Osteoblast (primary cell): ENCODE measurements at regions not wholly inside any gene's neighbourhood (a gene's known extent, or its start where the extent isn't known, plus 50 kb on each side); places are given as distances from the start of the nearest gene placed in this dataset.

Experiments
- DNase-seq: peaks from one replicate; pipeline ENCODE4 v3.0.0; 2011; ENCODE audit warnings: low spot score, mixed read lengths; ENCODE audit not compliant: insufficient read length; ENCODE audit errors: missing footprints
- H2AFZ ChIP-seq: 2 replicates; pipeline ENCODE4 v1.6.0; 2011; ENCODE audit warnings: mild to moderate bottlenecking, low read length
- H3K27ac ChIP-seq: 2 replicates; pipeline ENCODE4 v1.5.1; 2011; ENCODE audit warnings: mild to moderate bottlenecking, low read depth, low read length, moderate library complexity
- H3K27me3 ChIP-seq: 2 replicates; pipeline ENCODE4 v1.6.0; 2012; ENCODE audit warnings: mild to moderate bottlenecking, control low read depth, inconsistent platforms, low read length, moderate library complexity; ENCODE audit not compliant: insufficient read depth
- H3K36me3 ChIP-seq: 2 replicates; pipeline ENCODE4 v1.5.1; 2011; ENCODE audit warnings: mild to moderate bottlenecking, low read length, control low read depth, moderate library complexity; ENCODE audit not compliant: insufficient read depth
- H3K4me1 ChIP-seq: 2 replicates; pipeline ENCODE4 v1.5.1; 2011; ENCODE audit warnings: mild to moderate bottlenecking, low read length, control low read depth, moderate library complexity; ENCODE audit not compliant: insufficient read depth
- H3K4me2 ChIP-seq: 2 replicates; pipeline ENCODE4 v1.6.0; 2011; ENCODE audit warnings: mild to moderate bottlenecking, low read length; ENCODE audit not compliant: insufficient read depth
- H3K4me3 ChIP-seq: fragments of 200-600 bp; sonication (generic); 3 replicates; pipeline ENCODE4 v1.5.1; 2012; ENCODE audit warnings: mild to moderate bottlenecking, low read length, inconsistent platforms; ENCODE audit not compliant: insufficient read depth
- H3K79me2 ChIP-seq: 2 replicates; pipeline ENCODE4 v1.6.0; 2012; ENCODE audit warnings: mild to moderate bottlenecking, low read length, control low read depth, inconsistent platforms; ENCODE audit not compliant: insufficient read depth
- H3K9me3 ChIP-seq: 2 replicates; pipeline ENCODE4 v1.5.1; 2011; ENCODE audit warnings: low read depth, low read length, control low read depth
- H4K20me1 ChIP-seq: 2 replicates; pipeline ENCODE4 v1.6.0; 2012; ENCODE audit warnings: mild to moderate bottlenecking, low read length, control low read depth; ENCODE audit not compliant: insufficient read depth
- CTCF ChIP-seq: IDR thresholded peaks from 2 replicates; pipeline ENCODE4 v1.5.1; 2011; ENCODE audit warnings: mild to moderate bottlenecking, low read depth, low read length, moderate library complexity; ENCODE audit errors: extremely low read depth

DNA sequence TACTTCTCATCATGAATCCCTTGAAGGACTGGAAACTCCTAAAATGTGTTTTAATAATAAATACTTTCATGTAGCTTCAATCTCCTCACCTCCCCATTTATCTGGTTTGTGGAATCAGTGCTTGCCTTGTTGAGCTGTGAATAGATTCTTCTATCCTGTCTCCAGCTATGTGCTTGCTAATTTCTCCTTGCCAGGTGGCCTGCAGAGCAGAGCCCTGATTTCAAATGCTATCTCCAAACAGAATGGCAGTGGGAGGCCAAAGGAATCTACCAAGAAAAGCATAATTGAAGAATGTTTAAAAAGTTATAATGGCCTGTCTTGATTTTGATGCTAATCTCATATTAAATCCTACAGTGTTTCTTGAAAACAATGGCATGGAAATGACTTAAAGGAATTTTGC, 309.3 kb upstream of the CHORDC1 start:
- H3K9me3 ChIP-seq = no peaks in the 10 kb centered on the region
- H3K4me3 ChIP-seq = no peak overlapping the region
- DNase-seq = no peak
- H3K4me1 ChIP-seq = no peaks in the 10 kb centered on the region
- H3K27me3 ChIP-seq = no peaks in the 10 kb centered on the region
- no peak overlapping the region for H2AFZ ChIP-seq
- no peaks in the 10 kb centered on the region for H4K20me1 ChIP-seq
- no peak overlapping the region for H3K27ac ChIP-seq
- H3K36me3 ChIP-seq = no peaks in the 10 kb centered on the region
- H3K4me2 ChIP-seq = no peak overlapping the region
- no peak for TF ChIP-seq CTCF
- no peaks in the 10 kb centered on the region for H3K79me2 ChIP-seq

GRCh38 chr11:90531001-90531400, 308.2 kb upstream of the CHORDC1 start:
- Histone ChIP-seq H3K27ac (no peak overlapping the region), H3K4me3 (no peak overlapping the region), H2AFZ (no peak overlapping the region), H3K4me2 (no peak overlapping the region), H3K79me2 (no peaks in the 10 kb centered on the region), H3K27me3 (no peaks in the 10 kb centered on the region), H3K9me3 (no peaks in the 10 kb centered on the region), H4K20me1 (no peaks in the 10 kb centered on the region), H3K36me3 (no peaks in the 10 kb centered on the region), H3K4me1 (no peaks in the 10 kb centered on the region)
- no peak for TF ChIP-seq CTCF
- DNase-seq = no peak

DNA sequence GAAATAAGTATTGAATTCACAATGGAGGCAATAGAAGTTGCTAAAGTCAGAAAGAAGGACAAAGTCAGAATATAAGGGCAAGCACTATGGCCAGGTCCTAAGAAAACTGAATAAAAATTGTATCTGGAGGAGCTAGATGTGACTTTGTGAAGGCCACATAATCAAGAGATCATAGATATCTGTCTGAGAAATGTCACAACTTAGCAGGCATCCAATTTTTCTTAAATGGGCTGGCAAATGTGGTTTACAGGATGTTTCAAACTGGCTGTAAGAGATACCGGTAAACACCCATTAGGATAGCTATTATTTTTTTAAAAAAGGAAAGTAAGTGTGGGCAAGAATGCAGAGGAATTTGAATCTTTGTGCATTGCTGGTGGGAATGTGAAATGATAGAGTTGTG, 303.1 kb upstream of the CHORDC1 start:
- Histone ChIP-seq H4K20me1 (no peaks in the 10 kb centered on the region), H2AFZ (no peak overlapping the region), H3K9me3 (peaks cover 3% of the 10 kb centered on the region), H3K36me3 (no peaks in the 10 kb centered on the region), H3K4me3 (no peak overlapping the region), H3K27ac (no peak overlapping the region), H3K4me2 (no peak overlapping the region), H3K79me2 (no peaks in the 10 kb centered on the region), H3K4me1 (no peaks in the 10 kb centered on the region), H3K27me3 (no peaks in the 10 kb centered on the region)
- TF ChIP-seq CTCF = no peak
- no peak for DNase-seq

- Histone ChIP-seq H3K4me1 (no peaks in the 10 kb centered on the region), H3K36me3 (no peaks in the 10 kb centered on the region), H2AFZ (no peak overlapping the region), H3K4me3 (no peak overlapping the region), H3K4me2 (no peak overlapping the region), H4K20me1 (no peaks in the 10 kb centered on the region), H3K79me2 (no peaks in the 10 kb centered on the region), H3K27ac (no peak overlapping the region), H3K27me3 (no peaks in the 10 kb centered on the region), H3K9me3 (no peaks in the 10 kb centered on the region)
- DNase-seq = no peak
- no peak for TF ChIP-seq CTCF
Observed at GRCh38 chr11:90512846-90513245, 290.0 kb upstream of the CHORDC1 start.
